Skeletal muscle tissue (tissue), 3 donors: ENCODE measurements at regions not wholly inside any gene's neighbourhood (a gene's known extent, or its start where the extent isn't known, plus 50 kb on each side); places are given as distances from the start of the nearest gene placed in this dataset.
A peak's percentile ranks its signal among the peaks of the same experiment; 100 is the strongest.
"Not testable (repeated sequence)": the region's sequence is repeated elsewhere in the genome, so short reads cannot be mapped to it uniquely, and the experiment has no call there.

Experiments used
- H3K27ac ChIP-seq: one replicate; pipeline ENCODE4 v1.7.0; 2013; ENCODE audit warnings: mild to moderate bottlenecking, low read depth, low read length, inconsistent platforms
- H3K27me3 ChIP-seq, 3 donors: one replicate each; pipeline ENCODE4 v1.7.0; 2013; ENCODE audit warnings: low read length in 3 of 3; ENCODE audit not compliant: control insufficient read depth in 3 of 3, insufficient read depth in 3 of 3
- H3K36me3 ChIP-seq, 3 donors: one replicate each; pipeline ENCODE4 v1.7.0; 2013; ENCODE audit warnings: low read length in 3 of 3; ENCODE audit not compliant: control insufficient read depth in 3 of 3, insufficient read depth in 3 of 3
- H3K4me1 ChIP-seq, 3 donors: one replicate each; pipeline ENCODE4 v1.7.0; 2013; ENCODE audit warnings: low read length in 3 of 3, mild to moderate bottlenecking in 3 of 3; ENCODE audit not compliant: control insufficient read depth in 3 of 3, insufficient read depth in 3 of 3
- H3K4me3 ChIP-seq, 3 donors: one replicate each; pipeline ENCODE4 v1.7.0; 2013; ENCODE audit warnings: low read length in 3 of 3
- H3K9ac ChIP-seq, 3 donors: one replicate each; pipeline ENCODE4 v1.7.0; 2013; ENCODE audit warnings: low read length in 3 of 3, mild to moderate bottlenecking in 3 of 3, moderate library complexity in 2 of 3, low read depth in 1 of 3
- H3K9me3 ChIP-seq, 3 donors: one replicate each; pipeline ENCODE4 v1.7.0; 2013; ENCODE audit warnings: low read length in 3 of 3; ENCODE audit not compliant: control insufficient read depth in 3 of 3
- donor health status: Osteomylitis.

- Histone ChIP-seq H3K9me3 (no peaks in the 10 kb centered on the region), H3K4me3 (no peak overlapping the region), H3K9ac (no peak overlapping the region), H3K36me3 (no peaks in the 10 kb centered on the region), H3K27me3 (no peaks in the 10 kb centered on the region), H3K27ac (no peak overlapping the region), H3K4me1 (no peaks in the 10 kb centered on the region)
Measured at GRCh38 chr5:39533749-39534148, 109.0 kb upstream of the DAB2 start.

GRCh38 chr5:39532511-39532910 is 107.7 kb upstream of the DAB2 start:
- Histone ChIP-seq H3K9ac (no peak overlapping the region), H3K4me1 (no peaks in the 10 kb centered on the region), H3K9me3 (no peaks in the 10 kb centered on the region), H3K27me3 (no peaks in the 10 kb centered on the region), H3K36me3 (no peaks in the 10 kb centered on the region), H3K27ac (no peak overlapping the region), H3K4me3 (no peak overlapping the region)

GRCh38 chr5:39531306-39531705 is 106.5 kb upstream of the DAB2 start:
- Histone ChIP-seq H3K9me3 (no peaks in the 10 kb centered on the region), H3K9ac (no peak overlapping the region), H3K27ac (no peak overlapping the region), H3K4me3 (no peak overlapping the region), H3K4me1 (no peaks in the 10 kb centered on the region), H3K36me3 (no peaks in the 10 kb centered on the region), H3K27me3 (no peaks in the 10 kb centered on the region)

GRCh38 chr5:39526914-39527477 is 102.2 kb upstream of the DAB2 start:
- Histone ChIP-seq H3K9ac (no peak overlapping the region), H3K36me3 (no peaks in the 10 kb centered on the region), H3K27me3 (no peaks in the 10 kb centered on the region), H3K9me3 (no peaks in the 10 kb centered on the region), H3K4me1 (peaks cover 0 to 2% (median 0%) of the 10 kb centered on the region in 3 donors), H3K4me3 (no peak overlapping the region), H3K27ac (peak overlapping the region; percentile 73)

GRCh38 chr5:39525781-39526180 is 101.0 kb upstream of the DAB2 start:
- peak overlapping the region; percentile 73 for H3K27ac ChIP-seq
- not testable (repeated sequence) for H3K27me3 ChIP-seq, H3K36me3 ChIP-seq, H3K4me3 ChIP-seq, H3K9me3 ChIP-seq, H3K9ac ChIP-seq, H3K4me1 ChIP-seq

GRCh38 chr5:39525271-39525670 is 100.5 kb upstream of the DAB2 start:
- Histone ChIP-seq H3K9me3 (no peaks in the 10 kb centered on the region), H3K4me1 (peaks cover 0 to 2% (median 0%) of the 10 kb centered on the region in 3 donors), H3K9ac (no peak overlapping the region), H3K27me3 (no peaks in the 10 kb centered on the region), H3K4me3 (no peak overlapping the region), H3K36me3 (no peaks in the 10 kb centered on the region), H3K27ac (peak overlapping the region; percentile 73)

GRCh38 chr5:39523821-39524220 is 99.0 kb upstream of the DAB2 start:
- H3K27ac ChIP-seq: no peak overlapping the region
- no peak overlapping the region for H3K9ac ChIP-seq
- H3K4me1 ChIP-seq: peaks cover 0 to 2% (median 0%) of the 10 kb centered on the region in 3 donors
- H3K9me3 ChIP-seq: no peaks in the 10 kb centered on the region
- no peaks in the 10 kb centered on the region for H3K36me3 ChIP-seq
- no peaks in the 10 kb centered on the region for H3K27me3 ChIP-seq
- no peak overlapping the region for H3K4me3 ChIP-seq

GRCh38 chr5:39521940-39522590 is 97.3 kb upstream of the DAB2 start:
- Histone ChIP-seq H3K36me3 (no peaks in the 10 kb centered on the region), H3K4me3 (no peak overlapping the region), H3K27ac (no peak overlapping the region), H3K9ac (no peak overlapping the region), H3K4me1 (peaks cover 0 to 2% (median 0%) of the 10 kb centered on the region in 3 donors), H3K27me3 (no peaks in the 10 kb centered on the region), H3K9me3 (no peaks in the 10 kb centered on the region)

- H3K9me3 ChIP-seq: no peaks in the 10 kb centered on the region
- H3K27ac ChIP-seq: no peak overlapping the region
- peaks cover 0 to 2% (median 0%) of the 10 kb centered on the region in 3 donors for H3K4me1 ChIP-seq
- no peaks in the 10 kb centered on the region for H3K27me3 ChIP-seq
- no peak overlapping the region for H3K9ac ChIP-seq
- H3K36me3 ChIP-seq: no peaks in the 10 kb centered on the region
- H3K4me3 ChIP-seq: no peak overlapping the region
Measured at GRCh38 chr5:39521098-39521860, 96.5 kb upstream of the DAB2 start.

GRCh38 chr5:39520232-39520572 is 95.4 kb upstream of the DAB2 start:
- Histone ChIP-seq H3K27ac (peak overlapping the region; percentile 79), H3K4me3 (peak overlapping the region in 1 of 3 donors; percentile 4), H3K9ac (no peak overlapping the region)

More at GRCh38 chr5:39520232-39520572, 95.4 kb upstream of the DAB2 start:
- Histone ChIP-seq H3K36me3 (no peaks in the 10 kb centered on the region), H3K4me1 (peaks cover 0 to 2% (median 0%) of the 10 kb centered on the region in 3 donors), H3K27me3 (no peaks in the 10 kb centered on the region), H3K9me3 (no peaks in the 10 kb centered on the region)
